ENCODE measurements at regions not wholly inside any gene's neighbourhood (a gene's known extent, or its start where the extent isn't known, plus 50 kb on each side); places are given as distances from the start of the nearest gene placed in this dataset.
"Not testable (repeated sequence)": the region's sequence is repeated elsewhere in the genome, so short reads cannot be mapped to it uniquely, and the experiment has no call there.

- DNase-seq (ENCODE audit: low read depth in 2 of 2) = no peak
Observed at GRCh38 chr5:68861099-68861498, 232.7 kb upstream of the SLC30A5 start.

GRCh38 chr5:68862560-68862959, 231.3 kb upstream of the SLC30A5 start:
- DNase-seq (ENCODE audit: low read depth in 2 of 2) = no peak

GRCh38 chr5:68865192-68865591, 228.6 kb upstream of the SLC30A5 start:
- DNase-seq (ENCODE audit: low read depth in 2 of 2) = not testable (repeated sequence)

- no peak for DNase-seq (ENCODE audit: low read depth in 2 of 2)
Observed at GRCh38 chr5:68872088-68872839, 221.6 kb upstream of the SLC30A5 start.

GRCh38 chr5:68873198-68873597, 220.6 kb upstream of the SLC30A5 start:
- no peak for DNase-seq (ENCODE audit: low read depth in 2 of 2)

- no peak for DNase-seq (ENCODE audit: low read depth in 2 of 2)
Observed at GRCh38 chr5:68875351-68875750, 218.5 kb upstream of the SLC30A5 start.

GRCh38 chr5:68883436-68883835, 210.4 kb upstream of the SLC30A5 start:
- no peak for DNase-seq (ENCODE audit: low read depth in 2 of 2)

GRCh38 chr5:68884144-68884754, 209.6 kb upstream of the SLC30A5 start:
- DNase-seq (ENCODE audit: low read depth in 2 of 2) = no peak

- no peak for DNase-seq (ENCODE audit: low read depth in 2 of 2)
Observed at GRCh38 chr5:68884883-68885282, 208.9 kb upstream of the SLC30A5 start.

- no peak for DNase-seq (ENCODE audit: low read depth in 2 of 2)
Observed at GRCh38 chr5:68886814-68887213, 207.0 kb upstream of the SLC30A5 start.

- peak in 1 of 2 donors; percentile 4 for DNase-seq (ENCODE audit: low read depth in 2 of 2)
Observed at GRCh38 chr5:68891718-68892117, 202.1 kb upstream of the SLC30A5 start.

GRCh38 chr5:68894673-68895072, 199.1 kb upstream of the SLC30A5 start:
- no peak for DNase-seq (ENCODE audit: low read depth in 2 of 2)

GRCh38 chr5:68898951-68899471, 194.8 kb upstream of the SLC30A5 start:
- DNase-seq (ENCODE audit: low read depth in 2 of 2) = no peak

- no peak for DNase-seq (ENCODE audit: low read depth in 2 of 2)
Observed at GRCh38 chr5:68911840-68912690, 181.7 kb upstream of the SLC30A5 start.

GRCh38 chr5:68915079-68915478, 178.7 kb upstream of the SLC30A5 start:
- DNase-seq (ENCODE audit: low read depth in 2 of 2) = no peak

- DNase-seq (ENCODE audit: low read depth in 2 of 2) = no peak
Observed at GRCh38 chr5:68918306-68918705, 175.5 kb upstream of the SLC30A5 start.

GRCh38 chr5:68919988-68920490, 173.8 kb upstream of the SLC30A5 start:
- DNase-seq (ENCODE audit: low read depth in 2 of 2) = no peak

- DNase-seq (ENCODE audit: low read depth in 2 of 2) = no peak
Observed at GRCh38 chr5:68920888-68921287, 172.9 kb upstream of the SLC30A5 start.

GRCh38 chr5:68922172-68922987, 171.4 kb upstream of the SLC30A5 start:
- DNase-seq (ENCODE audit: low read depth in 2 of 2) = no peak

GRCh38 chr5:68924481-68925145, 169.2 kb upstream of the SLC30A5 start:
- no peak for DNase-seq (ENCODE audit: low read depth in 2 of 2)
